ENCODE measurements at regions not wholly inside any gene's neighbourhood (a gene's known extent, or its start where the extent isn't known, plus 50 kb on each side); places are given as distances from the start of the nearest gene placed in this dataset.

DNA sequence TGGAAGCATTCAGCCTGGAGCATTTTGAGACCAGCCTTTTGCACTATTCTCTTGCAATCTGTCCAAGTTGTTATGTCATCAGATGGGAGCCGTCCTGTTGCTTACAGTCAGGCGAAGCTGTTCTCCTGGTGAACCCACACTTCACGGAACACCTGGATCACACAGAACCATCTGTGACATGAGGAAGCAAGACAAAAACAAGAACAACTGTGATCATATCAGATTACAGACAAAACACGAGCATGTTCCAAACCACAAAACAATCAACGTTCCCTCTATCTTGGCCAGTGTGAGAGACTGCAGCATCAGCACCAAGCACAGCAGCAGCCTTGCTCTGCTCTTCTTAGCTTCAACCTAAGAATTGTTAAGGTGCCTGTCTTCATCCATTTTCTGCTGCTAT, 180.5 kb upstream of the SFSWAP start:
- Histone ChIP-seq H3K27me3 (replicated peaks in 2 of 5; ENCODE audit: control insufficient read depth in 4 of 5, insufficient read depth in 5 of 5, low read length in 4 of 5) (peaks cover 0 to 2% (median 0%) of the 10 kb centered on the region in 5 experiments), H3K36me3 (ENCODE audit: control insufficient read depth in 4 of 4, insufficient read depth in 4 of 4, low read length in 3 of 4) (no peaks in the 10 kb centered on the region), H3K4me1 (ENCODE audit: control extremely low read depth in 1 of 4, control insufficient read depth in 4 of 4, insufficient read depth in 4 of 4, low read length in 3 of 4) (peaks cover 2 to 29% (median 21%) of the 10 kb centered on the region in 4 experiments), H3K4me3 (ENCODE audit: control insufficient read depth in 1 of 7, extremely low read depth in 1 of 7, insufficient read depth in 4 of 7, low read depth in 2 of 7, low read length in 6 of 7) (no peak overlapping the region), H3K27ac (ENCODE audit: insufficient read depth in 1 of 2, low read depth in 1 of 2, low read length in 2 of 2, poor library complexity in 1 of 2, severe bottlenecking in 2 of 2) (no peak overlapping the region), H3K9me3 (ENCODE audit: control extremely low read depth in 1 of 5, control insufficient read depth in 4 of 5, insufficient read depth in 2 of 5, low read depth in 1 of 5, low read length in 4 of 5) (no peaks in the 10 kb centered on the region)
- WGBS (ENCODE audit: insufficient coverage): 8% methylated on average over 4 of the region's 5 CpGs
- peak in 2 of 3 donors; percentile 62 to 73 for DNase-seq
- ChIA-PET POLR2A (no interaction called here), CTCF (no interaction called here)

DNA sequence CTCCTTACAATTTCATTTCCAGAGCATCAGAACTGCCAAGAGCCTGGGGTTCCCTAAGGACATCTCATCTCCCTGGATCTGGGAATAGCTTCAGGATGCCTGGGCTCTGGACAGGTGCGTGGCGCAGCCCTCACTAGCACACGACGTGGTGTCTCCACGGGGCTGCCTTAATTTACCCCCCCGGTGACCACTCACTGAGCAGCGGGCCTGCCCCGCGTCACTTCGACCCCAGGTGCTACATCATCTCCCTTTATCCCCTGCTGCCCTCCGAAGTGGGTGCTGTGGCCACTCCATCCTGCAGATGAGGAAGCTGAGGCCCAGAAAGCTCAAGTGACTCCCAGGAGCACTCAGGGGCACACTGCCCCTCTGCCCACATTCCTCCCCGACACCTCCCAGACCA, 177.8 kb upstream of the SFSWAP start:
- H3K9me3 ChIP-seq (ENCODE audit: control extremely low read depth in 1 of 5, control insufficient read depth in 4 of 5, insufficient read depth in 2 of 5, low read depth in 1 of 5, low read length in 4 of 5): no peaks in the 10 kb centered on the region
- POLR2A ChIA-PET: no interaction called here
- WGBS (ENCODE audit: insufficient coverage): 89% methylated on average over 12 of the region's 12 CpGs

DNA sequence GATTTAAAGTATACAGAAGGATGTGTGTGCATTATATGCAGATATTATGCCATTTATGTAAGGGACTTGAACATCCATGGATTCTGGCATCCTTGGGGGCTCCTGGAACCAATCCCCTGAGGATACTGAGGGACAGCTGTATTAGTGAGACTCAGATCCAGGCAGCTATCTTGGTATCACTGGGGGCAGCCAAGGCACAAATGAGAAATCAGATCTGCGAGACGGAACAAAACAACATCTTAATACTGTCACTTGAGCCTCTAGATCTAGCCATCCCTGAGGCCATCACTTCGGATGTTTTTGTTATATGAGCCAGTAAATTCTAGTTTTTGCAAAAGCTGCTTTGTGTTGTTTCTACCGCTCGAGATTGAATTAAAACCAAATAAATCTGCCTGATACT, 175.1 kb upstream of the SFSWAP start:
- ChIA-PET POLR2A (no interaction called here), CTCF (interaction anchor here (0.8 to 1.2 kb wide), 4 partner anchors 11 to 419 kb away, joined by 3 to 4 read pairs (median 3); no protein-coding TSS in a partner anchor)
- Histone ChIP-seq H3K27me3 (replicated peaks in 2 of 5; ENCODE audit: control insufficient read depth in 4 of 5, insufficient read depth in 5 of 5, low read length in 4 of 5) (peaks cover 0 to 2% (median 0%) of the 10 kb centered on the region in 5 experiments), H3K36me3 (ENCODE audit: control insufficient read depth in 4 of 4, insufficient read depth in 4 of 4, low read length in 3 of 4) (no peaks in the 10 kb centered on the region), H3K4me3 (ENCODE audit: control insufficient read depth in 1 of 7, extremely low read depth in 1 of 7, insufficient read depth in 4 of 7, low read depth in 2 of 7, low read length in 6 of 7) (no peak overlapping the region), H3K27ac (ENCODE audit: insufficient read depth in 1 of 2, low read depth in 1 of 2, low read length in 2 of 2, poor library complexity in 1 of 2, severe bottlenecking in 2 of 2) (no peak overlapping the region), H3K9me3 (ENCODE audit: control extremely low read depth in 1 of 5, control insufficient read depth in 4 of 5, insufficient read depth in 2 of 5, low read depth in 1 of 5, low read length in 4 of 5) (no peaks in the 10 kb centered on the region), H3K4me1 (ENCODE audit: control extremely low read depth in 1 of 4, control insufficient read depth in 4 of 4, insufficient read depth in 4 of 4, low read length in 3 of 4) (peaks cover 6 to 23% (median 20%) of the 10 kb centered on the region in 4 experiments)
- WGBS (ENCODE audit: insufficient coverage): 100% methylated on average over 5 of the region's 5 CpGs
- no peak for DNase-seq

More for the DNA sequence above, 177.8 kb upstream of the SFSWAP start:
- DNase-seq: no peak
- Histone ChIP-seq H3K4me3 (ENCODE audit: control insufficient read depth in 1 of 7, extremely low read depth in 1 of 7, insufficient read depth in 4 of 7, low read depth in 2 of 7, low read length in 6 of 7) (no peak overlapping the region), H3K36me3 (ENCODE audit: control insufficient read depth in 4 of 4, insufficient read depth in 4 of 4, low read length in 3 of 4) (no peaks in the 10 kb centered on the region), H3K27me3 (replicated peaks in 2 of 5; ENCODE audit: control insufficient read depth in 4 of 5, insufficient read depth in 5 of 5, low read length in 4 of 5) (peaks cover 0 to 2% (median 0%) of the 10 kb centered on the region in 5 experiments), H3K4me1 (ENCODE audit: control extremely low read depth in 1 of 4, control insufficient read depth in 4 of 4, insufficient read depth in 4 of 4, low read length in 3 of 4) (peaks cover 8 to 48% (median 39%) of the 10 kb centered on the region in 4 experiments), H3K27ac (ENCODE audit: insufficient read depth in 1 of 2, low read depth in 1 of 2, low read length in 2 of 2, poor library complexity in 1 of 2, severe bottlenecking in 2 of 2) (no peak overlapping the region)
- CTCF ChIA-PET: interaction anchor here (2.1 kb wide), 1 partner anchor 79 kb away, joined by 5 read pairs; no protein-coding TSS in a partner anchor

DNA sequence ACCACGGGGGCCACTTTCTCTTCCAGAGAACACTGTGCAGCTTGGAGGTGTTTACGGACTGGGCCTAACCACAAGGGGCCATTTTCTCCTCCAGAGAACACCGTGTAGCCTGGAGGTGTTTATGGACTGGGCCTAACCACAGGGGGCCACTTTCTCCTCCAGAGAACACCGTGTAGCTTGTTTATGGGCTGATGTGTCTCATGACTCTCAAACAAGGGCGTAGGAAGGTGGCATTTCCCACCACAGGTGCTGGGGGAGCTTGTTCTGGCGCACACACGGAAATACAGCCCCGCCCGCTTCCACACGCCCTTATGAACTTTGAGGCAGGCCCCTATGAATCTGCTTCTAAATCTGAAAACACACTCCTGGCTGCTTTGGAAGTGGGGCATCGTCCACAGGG, 174.6 kb upstream of the SFSWAP start:
- no peaks in the 10 kb centered on the region for H3K9me3 ChIP-seq (ENCODE audit: control extremely low read depth in 1 of 5, control insufficient read depth in 4 of 5, insufficient read depth in 2 of 5, low read depth in 1 of 5, low read length in 4 of 5)
- peak overlapping the region in 1 of 7 experiments; percentile 2 for H3K4me3 ChIP-seq (ENCODE audit: control insufficient read depth in 1 of 7, extremely low read depth in 1 of 7, insufficient read depth in 4 of 7, low read depth in 2 of 7, low read length in 6 of 7)
- H3K27me3 ChIP-seq (replicated peaks in 2 of 5; ENCODE audit: control insufficient read depth in 4 of 5, insufficient read depth in 5 of 5, low read length in 4 of 5): peaks cover 0 to 2% (median 0%) of the 10 kb centered on the region in 5 experiments
- POLR2A ChIA-PET: no interaction called here
- H3K27ac ChIP-seq (ENCODE audit: insufficient read depth in 1 of 2, low read depth in 1 of 2, low read length in 2 of 2, poor library complexity in 1 of 2, severe bottlenecking in 2 of 2): no peak overlapping the region
- no peaks in the 10 kb centered on the region for H3K36me3 ChIP-seq (ENCODE audit: control insufficient read depth in 4 of 4, insufficient read depth in 4 of 4, low read length in 3 of 4)
- peak in 2 of 3 donors; percentile 23 to 30 for DNase-seq
- CTCF ChIA-PET: interaction anchor here (0.8 to 1.6 kb wide), 5 partner anchors 8 to 420 kb away, joined by 3 to 6 read pairs (median 3); no protein-coding TSS in a partner anchor
- 58% methylated on average over 10 of the region's 11 CpGs for WGBS (ENCODE audit: insufficient coverage)
- peaks cover 6 to 23% (median 20%) of the 10 kb centered on the region in 4 experiments for H3K4me1 ChIP-seq (ENCODE audit: control extremely low read depth in 1 of 4, control insufficient read depth in 4 of 4, insufficient read depth in 4 of 4, low read length in 3 of 4)

DNA sequence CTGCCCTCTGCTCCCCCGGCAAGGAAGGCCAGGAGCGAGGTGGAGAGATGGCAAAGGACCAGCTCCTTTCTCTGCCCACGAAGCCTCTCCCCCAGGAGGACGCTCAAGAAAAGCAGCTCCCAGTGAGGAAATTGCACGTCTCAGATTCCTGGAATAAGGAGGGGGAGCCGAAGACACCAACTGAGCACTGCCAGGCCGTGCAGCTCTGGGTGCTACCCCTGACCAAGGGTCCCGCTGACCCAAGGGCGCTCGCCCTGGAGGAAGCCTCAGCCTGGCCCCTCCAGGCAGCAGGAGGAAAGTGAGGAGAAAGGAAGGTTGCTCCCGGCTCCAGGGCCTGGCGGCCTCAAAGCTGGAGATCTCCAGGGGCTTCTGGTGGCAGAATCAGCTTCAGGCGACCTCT, 174.1 kb upstream of the SFSWAP start:
- Histone ChIP-seq H3K4me1 (ENCODE audit: control extremely low read depth in 1 of 4, control insufficient read depth in 4 of 4, insufficient read depth in 4 of 4, low read length in 3 of 4) (peaks cover 6 to 23% (median 20%) of the 10 kb centered on the region in 4 experiments), H3K27ac (ENCODE audit: insufficient read depth in 1 of 2, low read depth in 1 of 2, low read length in 2 of 2, poor library complexity in 1 of 2, severe bottlenecking in 2 of 2) (no peak overlapping the region), H3K4me3 (ENCODE audit: control insufficient read depth in 1 of 7, extremely low read depth in 1 of 7, insufficient read depth in 4 of 7, low read depth in 2 of 7, low read length in 6 of 7) (peak overlapping the region in 1 of 7 experiments; percentile 2), H3K36me3 (ENCODE audit: control insufficient read depth in 4 of 4, insufficient read depth in 4 of 4, low read length in 3 of 4) (no peaks in the 10 kb centered on the region), H3K9me3 (ENCODE audit: control extremely low read depth in 1 of 5, control insufficient read depth in 4 of 5, insufficient read depth in 2 of 5, low read depth in 1 of 5, low read length in 4 of 5) (no peaks in the 10 kb centered on the region), H3K27me3 (replicated peaks in 2 of 5; ENCODE audit: control insufficient read depth in 4 of 5, insufficient read depth in 5 of 5, low read length in 4 of 5) (peaks cover 0 to 2% (median 0%) of the 10 kb centered on the region in 5 experiments)
- no peak for DNase-seq
- ChIA-PET CTCF (interaction anchor here (1.1 to 1.6 kb wide), 4 partner anchors 8 to 420 kb away, joined by 3 to 6 read pairs (median 4); no protein-coding TSS in a partner anchor), POLR2A (no interaction called here)
- 90% methylated on average over 13 of the region's 13 CpGs for WGBS (ENCODE audit: insufficient coverage)

DNA sequence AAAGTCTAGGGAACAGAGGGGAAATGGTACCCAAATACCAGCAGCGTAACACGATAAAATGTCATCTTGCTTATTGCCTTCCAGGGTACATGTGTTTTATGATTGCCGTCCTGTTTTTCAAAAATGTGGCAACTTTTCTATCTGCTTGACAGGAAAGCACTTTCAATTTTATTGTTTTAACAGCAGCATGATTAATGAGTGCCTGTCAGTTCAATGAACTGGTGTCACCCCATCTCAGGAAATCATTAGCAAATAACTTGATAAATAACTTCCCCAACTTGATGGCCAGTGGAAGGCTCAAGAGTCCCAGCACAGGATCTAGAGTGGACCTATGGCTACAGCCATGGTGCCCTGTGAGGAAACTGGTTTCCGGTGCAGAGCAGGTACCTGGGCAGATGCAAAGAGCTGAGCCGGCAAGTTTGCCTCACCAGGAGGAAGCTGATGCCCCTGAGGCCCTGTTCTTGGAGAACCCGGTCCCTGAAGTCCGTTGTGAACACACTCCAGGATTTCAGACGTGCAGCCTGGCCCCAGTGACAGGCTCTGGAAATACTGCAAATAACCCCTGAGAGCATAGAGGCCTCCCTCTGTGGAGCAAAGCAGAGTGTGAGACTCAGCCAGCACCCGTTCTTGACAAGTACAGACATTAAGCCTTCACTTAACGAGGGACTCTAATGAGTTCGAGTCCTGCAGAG, 173.5 kb upstream of the SFSWAP start:
- H3K9me3 ChIP-seq (ENCODE audit: control extremely low read depth in 1 of 5, control insufficient read depth in 4 of 5, insufficient read depth in 2 of 5, low read depth in 1 of 5, low read length in 4 of 5): peaks cover 0 to 2% (median 0%) of the 10 kb centered on the region in 5 experiments
- no peaks in the 10 kb centered on the region for H3K27me3 ChIP-seq (replicated peaks in 2 of 5; ENCODE audit: control insufficient read depth in 4 of 5, insufficient read depth in 5 of 5, low read length in 4 of 5)
- no peak overlapping the region for H3K4me3 ChIP-seq (ENCODE audit: control insufficient read depth in 1 of 7, extremely low read depth in 1 of 7, insufficient read depth in 4 of 7, low read depth in 2 of 7, low read length in 6 of 7)
- peak in 2 of 3 donors; percentile 36 to 48 for DNase-seq
- POLR2A ChIA-PET: no interaction called here
- CTCF ChIA-PET: interaction anchor here (1.2 to 1.6 kb wide), 3 partner anchors 9 to 421 kb away, joined by 3 to 6 read pairs (median 4); no protein-coding TSS in a partner anchor
- H3K36me3 ChIP-seq (ENCODE audit: control insufficient read depth in 4 of 4, insufficient read depth in 4 of 4, low read length in 3 of 4): no peaks in the 10 kb centered on the region
- 43% methylated on average over 10 of the region's 11 CpGs for WGBS (ENCODE audit: insufficient coverage)
- peaks cover 6 to 23% (median 20%) of the 10 kb centered on the region in 4 experiments for H3K4me1 ChIP-seq (ENCODE audit: control extremely low read depth in 1 of 4, control insufficient read depth in 4 of 4, insufficient read depth in 4 of 4, low read length in 3 of 4)
- no peak overlapping the region for H3K27ac ChIP-seq (ENCODE audit: insufficient read depth in 1 of 2, low read depth in 1 of 2, low read length in 2 of 2, poor library complexity in 1 of 2, severe bottlenecking in 2 of 2)

DNA sequence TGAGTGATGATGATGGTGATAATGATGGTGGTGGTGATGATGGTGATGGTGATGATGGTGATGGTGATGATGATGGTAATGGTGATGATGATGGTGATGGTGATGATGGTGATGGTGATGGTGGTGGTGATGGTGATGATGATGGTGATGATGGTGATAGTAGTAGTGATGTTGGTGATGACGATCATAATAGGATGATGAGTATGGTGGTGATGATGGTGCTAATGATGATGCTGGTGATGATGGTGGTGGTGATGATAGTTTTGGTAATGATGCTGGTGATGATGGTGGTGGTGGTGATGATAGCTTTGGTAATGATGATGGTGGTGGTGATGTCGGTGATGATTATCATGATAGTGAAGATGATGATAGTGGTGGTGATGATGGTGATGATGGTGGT, 171.5 kb upstream of the SFSWAP start:
- Histone ChIP-seq H3K9me3 (ENCODE audit: control extremely low read depth in 1 of 5, control insufficient read depth in 4 of 5, insufficient read depth in 2 of 5, low read depth in 1 of 5, low read length in 4 of 5) (peaks cover 0 to 2% (median under 1%) of the 10 kb centered on the region in 5 experiments), H3K4me1 (ENCODE audit: control extremely low read depth in 1 of 4, control insufficient read depth in 4 of 4, insufficient read depth in 4 of 4, low read length in 3 of 4) (peaks cover 6 to 23% (median 20%) of the 10 kb centered on the region in 4 experiments), H3K27ac (ENCODE audit: insufficient read depth in 1 of 2, low read depth in 1 of 2, low read length in 2 of 2, poor library complexity in 1 of 2, severe bottlenecking in 2 of 2) (no peak overlapping the region), H3K27me3 (replicated peaks in 2 of 5; ENCODE audit: control insufficient read depth in 4 of 5, insufficient read depth in 5 of 5, low read length in 4 of 5) (no peaks in the 10 kb centered on the region), H3K4me3 (ENCODE audit: control insufficient read depth in 1 of 7, extremely low read depth in 1 of 7, insufficient read depth in 4 of 7, low read depth in 2 of 7, low read length in 6 of 7) (no peak overlapping the region), H3K36me3 (ENCODE audit: control insufficient read depth in 4 of 4, insufficient read depth in 4 of 4, low read length in 3 of 4) (no peaks in the 10 kb centered on the region)
- CTCF ChIA-PET: no interaction called here
- DNase-seq: no peak
- POLR2A ChIA-PET: no interaction called here
- 100% methylated on average over 2 of the region's 2 CpGs for WGBS (ENCODE audit: insufficient coverage)
